Stimulated activated naive CD8-positive, alpha-beta T cell treated with anti-CD3 and anti-CD28 coated beads, Interleukin-15, Interleukin-2, amounts not matched to agents 100 U/mL and 50 U/mL, for 24 hours (primary cell): ENCODE measurements at regions not wholly inside any gene's neighbourhood (a gene's known extent, or its start where the extent isn't known, plus 50 kb on each side); places are given as distances from the start of the nearest gene placed in this dataset.

Experiments used
- ATAC-seq: fragments of 150-1000 bp; cut with Tn5 transposase; one replicate; pipeline ENCODE4 v1.10.0; 2021
- DNase-seq: peaks from one replicate; pipeline ENCODE4 v3.0.0; 2021

DNA sequence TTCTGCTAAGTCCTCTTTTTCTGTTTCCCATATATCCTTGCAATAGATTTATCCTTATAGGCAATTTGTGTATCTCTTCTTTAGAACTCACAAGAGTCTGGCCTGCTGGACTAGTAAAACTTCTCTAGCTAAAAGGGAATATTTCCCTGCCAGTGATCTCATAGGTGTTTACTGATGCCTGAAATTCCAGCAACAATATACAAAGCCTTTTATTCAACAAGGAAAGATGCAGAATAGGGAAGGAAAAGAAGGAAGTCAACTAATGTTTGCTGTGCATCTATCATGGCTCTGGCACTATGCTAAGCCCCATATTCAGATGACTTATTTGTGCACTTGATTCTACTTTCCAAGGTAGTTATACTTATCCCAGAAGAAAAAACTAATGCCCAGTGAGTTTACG, 160.0 kb upstream of the DMRTA1 start:
- DNase-seq (no peak), ATAC-seq (no peak)

DNA sequence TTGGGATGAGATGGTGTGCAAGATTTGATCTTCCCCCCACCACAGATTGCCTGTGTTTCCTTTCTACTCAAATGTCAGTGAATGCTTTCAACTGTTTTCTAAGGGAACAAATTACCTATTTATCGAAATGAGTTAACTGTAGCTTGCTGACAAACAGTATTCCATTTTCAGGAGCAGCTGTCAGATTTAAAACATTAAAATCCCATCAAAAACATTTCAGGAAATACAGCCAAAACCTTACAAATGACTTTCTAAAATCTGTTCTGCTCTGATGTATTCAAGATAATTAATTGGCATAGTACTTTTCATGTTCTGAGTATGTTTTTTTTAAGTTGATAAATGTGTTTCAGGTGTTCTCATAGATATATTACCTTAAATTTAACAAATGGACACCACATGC, 158.0 kb upstream of the DMRTA1 start:
- no peak for DNase-seq
- ATAC-seq, result no peak

DNA sequence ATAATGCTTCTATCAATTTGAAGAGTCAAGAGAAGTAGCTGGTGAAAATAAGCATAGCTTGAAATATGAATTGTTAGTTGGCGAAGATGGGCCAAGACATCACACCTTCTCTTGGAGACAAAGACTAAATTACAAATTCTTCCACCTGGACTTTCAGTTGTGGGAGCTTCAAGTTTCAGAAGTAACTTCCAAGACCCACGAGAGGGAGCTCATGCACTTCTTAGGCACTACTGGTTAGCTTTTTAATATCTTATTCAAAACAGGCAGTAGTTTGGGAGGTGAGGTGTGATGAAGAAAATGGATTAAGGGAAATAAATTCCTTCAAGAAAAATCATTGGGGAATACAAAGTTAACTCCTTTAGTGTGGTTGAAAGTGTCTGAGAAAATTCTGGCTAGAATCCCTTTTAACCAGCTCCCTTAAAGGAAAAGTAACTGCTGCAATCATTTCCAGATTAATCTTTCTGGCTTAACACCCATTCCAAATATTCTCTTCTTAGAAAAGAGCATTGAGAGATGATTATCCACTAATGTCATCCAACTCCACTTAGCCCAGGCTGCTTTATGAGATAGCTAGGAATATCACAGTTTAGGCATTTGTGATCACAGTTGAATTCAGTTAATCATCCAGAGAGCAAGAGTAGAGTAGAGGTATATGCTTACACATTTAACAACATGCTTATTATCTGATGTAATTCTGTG, 139.5 kb upstream of the DMRTA1 start:
- DNase-seq, result no peak
- no peak for ATAC-seq

DNA sequence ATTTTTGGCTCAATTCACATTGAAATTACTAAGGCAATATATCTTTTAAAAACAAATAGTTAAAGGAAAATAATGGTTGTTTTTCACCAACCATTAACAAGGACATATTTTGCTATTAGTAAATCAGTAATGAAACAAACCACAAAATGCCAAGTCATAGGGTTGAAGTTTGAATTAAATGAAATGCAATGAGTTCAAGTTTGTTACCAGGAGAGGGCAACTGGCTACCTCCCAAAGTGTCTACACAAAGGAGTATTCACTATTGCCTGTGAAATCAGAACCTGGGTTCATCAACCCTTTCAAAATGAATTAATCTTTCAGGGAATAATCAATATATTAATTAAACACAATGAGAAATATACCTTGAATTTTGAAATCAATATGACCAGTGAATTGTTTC, 138.4 kb upstream of the DMRTA1 start:
- ATAC-seq, result no peak
- no peak for DNase-seq

DNA sequence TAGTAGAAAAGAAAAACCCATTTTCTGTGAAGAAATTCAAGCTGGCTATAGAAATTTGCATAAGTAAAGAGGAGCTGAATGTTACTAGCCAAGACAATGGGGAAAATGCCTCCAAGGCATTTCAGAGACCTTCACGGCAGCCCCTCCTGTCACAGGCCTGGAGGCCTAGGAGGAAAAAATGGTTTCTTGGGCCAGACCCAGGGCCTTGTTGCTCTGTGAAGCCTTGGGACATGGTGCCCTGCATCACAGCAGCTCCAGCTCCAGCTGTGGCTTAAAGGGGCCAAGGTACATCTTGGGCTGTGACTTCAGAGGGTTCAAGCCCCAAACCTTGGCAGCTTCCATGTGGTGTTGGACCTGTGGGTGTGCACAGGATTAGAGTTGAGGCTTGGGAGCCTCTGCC, 130.0 kb upstream of the DMRTA1 start:
- DNase-seq (no peak), ATAC-seq (no peak)

DNA sequence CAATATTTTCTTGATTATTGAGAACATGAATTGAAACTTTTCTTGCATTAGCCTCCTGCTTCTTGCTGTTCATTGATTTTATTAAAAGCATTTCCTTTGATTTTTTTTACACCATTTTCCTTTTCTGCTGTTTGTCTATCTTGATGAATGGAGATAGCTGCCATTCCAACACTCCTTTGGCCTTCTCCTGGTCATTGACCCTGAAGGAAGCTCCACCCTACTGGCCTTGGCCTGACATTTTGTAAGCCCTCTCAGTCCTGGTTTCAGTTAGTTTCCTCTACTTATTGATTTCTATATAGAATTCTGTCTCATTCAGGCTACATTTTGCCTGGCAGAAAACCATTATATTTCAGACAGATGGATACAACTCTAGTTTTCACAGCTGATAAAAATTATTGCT, 115.1 kb upstream of the DMRTA1 start:
- no peak for ATAC-seq
- no peak for DNase-seq

DNA sequence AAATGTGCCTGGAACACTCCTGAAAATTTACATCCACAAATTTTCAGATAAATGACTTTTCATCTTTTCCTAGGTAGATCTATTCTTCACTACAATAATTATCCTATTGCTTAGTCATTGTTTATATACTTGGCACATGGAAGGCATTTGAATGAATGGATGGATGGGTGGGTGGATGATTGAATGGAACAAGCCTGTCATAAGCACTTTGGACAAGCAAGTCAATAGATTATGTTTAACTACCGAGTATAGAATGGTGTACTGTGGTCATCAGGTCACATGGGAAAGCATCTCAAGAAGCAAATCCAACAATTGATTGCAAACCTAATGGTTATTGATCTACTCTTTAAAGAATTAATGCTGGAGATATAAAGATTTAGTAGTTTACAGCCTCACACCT, 114.4 kb upstream of the DMRTA1 start:
- no peak for DNase-seq
- ATAC-seq, result no peak

DNA sequence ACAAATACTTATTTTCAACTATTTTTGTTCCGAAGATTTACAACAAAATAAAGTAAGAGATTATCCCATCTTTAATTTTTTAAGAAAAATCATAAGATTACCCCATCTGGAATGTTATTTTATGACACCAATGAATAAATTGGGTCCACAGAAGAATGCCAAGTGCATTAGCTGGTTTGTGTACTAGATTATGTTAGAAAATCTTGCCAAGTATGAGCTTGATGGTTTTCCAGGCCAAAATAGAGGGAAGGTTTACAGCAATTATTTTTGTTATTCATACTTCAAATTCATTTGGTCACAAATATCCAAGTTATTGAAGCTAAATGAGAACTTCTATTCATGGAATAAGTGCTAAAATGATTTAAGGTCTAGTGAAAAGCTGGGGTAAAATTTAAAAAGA, 109.4 kb upstream of the DMRTA1 start:
- DNase-seq, result no peak
- ATAC-seq, result no peak

DNA sequence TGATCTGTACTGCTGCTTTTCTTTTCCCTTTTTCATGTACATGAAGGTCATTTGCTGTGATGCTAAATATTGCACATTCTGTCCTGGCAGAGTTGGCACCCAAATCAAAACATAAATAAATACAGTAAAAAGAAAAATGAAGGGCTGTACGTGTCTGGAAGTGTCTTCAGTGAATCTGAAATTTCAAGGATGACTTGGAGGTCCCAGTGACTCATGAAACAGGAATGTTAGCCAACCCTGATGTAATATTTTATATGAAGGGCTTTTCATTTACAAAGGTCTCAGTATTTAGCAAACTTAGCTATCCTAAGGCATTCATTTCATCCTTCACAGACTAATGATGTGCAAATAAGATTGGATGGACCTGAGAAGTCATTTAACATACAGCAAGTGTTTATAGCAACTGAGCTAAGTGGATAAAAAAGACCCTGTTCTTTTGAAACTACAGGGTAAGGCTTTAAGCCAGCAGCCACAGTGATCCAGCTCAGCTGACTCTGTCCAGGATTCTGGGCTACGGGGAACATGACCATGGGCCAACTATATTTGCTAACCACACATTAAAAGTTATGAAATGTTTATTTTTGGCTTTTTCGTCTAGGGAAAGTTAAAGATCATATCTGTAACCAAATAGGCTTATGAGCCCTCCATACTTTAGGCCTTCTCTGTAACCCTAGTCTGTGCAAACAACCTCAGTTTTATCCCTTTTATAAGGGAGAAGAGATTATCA, 104.0 kb upstream of the DMRTA1 start:
- no peak for DNase-seq

DNA sequence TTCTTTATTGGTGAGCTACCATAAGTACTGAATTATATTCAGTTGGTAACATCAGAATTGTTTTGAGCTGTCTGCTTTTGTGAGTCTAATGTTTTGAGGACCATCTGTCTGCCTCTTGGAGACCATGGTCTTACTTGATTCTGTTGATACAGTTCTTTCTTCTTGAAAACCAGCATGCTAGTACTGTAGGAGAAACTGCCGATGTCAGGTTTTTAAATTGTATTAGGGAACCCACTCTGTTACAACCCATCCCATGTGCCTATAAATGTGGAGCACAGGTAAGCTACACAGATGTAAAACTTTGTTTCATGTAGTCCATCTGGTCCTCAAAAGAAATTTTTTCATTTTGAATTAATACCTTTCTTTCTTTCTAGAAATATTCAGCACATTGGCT, 103.4 kb upstream of the DMRTA1 start:
- DNase-seq (no peak), ATAC-seq (no peak)

More for the DNA sequence above, 104.0 kb upstream of the DMRTA1 start:
- no peak for ATAC-seq

DNA sequence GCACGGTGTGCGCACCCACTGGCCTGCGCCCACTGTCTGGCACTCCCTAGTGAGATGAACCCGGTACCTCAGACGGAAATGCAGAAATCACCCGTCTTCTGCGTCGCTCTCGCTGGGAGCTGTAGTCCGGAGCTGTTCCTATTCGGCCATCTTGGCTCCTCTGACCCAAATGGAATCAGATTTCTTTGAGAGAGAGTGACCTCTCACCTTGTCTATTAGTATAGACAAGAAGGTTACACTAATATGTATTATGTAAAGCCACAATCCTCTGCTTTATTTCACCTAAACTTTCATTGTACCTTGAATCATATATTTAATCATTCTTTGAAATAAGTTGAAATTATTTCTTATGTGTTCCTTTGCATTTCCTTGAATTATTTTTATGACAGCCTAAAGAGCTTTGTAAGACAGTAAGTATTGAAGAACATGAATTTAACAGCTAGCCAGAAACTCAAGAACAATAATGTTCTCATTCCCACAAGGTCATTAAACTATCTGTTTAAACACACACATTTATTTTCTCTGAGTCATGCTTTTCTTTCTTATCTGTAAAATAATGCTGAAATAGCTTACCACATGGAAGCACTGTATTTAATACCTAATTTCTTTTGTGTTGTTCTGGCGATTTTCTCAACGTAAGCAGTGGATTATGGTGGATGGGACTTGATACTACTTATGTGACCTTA, 91.8 kb upstream of the DMRTA1 start:
- no peak for DNase-seq
- ATAC-seq, result no peak

DNA sequence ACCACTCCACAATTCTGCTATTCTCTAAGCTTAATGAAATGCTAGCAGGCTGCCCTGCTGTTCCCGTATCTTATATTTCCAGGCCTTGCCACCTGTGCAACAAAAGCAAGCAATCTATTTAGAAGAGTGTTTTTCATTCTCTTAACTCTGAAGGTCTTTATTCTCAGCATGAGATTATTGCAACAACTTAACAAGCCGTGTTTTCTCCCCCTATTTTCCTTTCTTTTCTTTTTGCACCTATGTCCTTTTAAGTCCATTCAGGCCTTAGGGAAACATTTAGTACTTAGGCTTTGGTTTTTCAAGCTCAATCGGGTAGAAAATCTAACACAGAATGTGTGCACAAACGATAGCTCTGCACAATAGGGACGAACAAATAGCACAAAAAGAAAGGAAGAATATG, 89.6 kb upstream of the DMRTA1 start:
- DNase-seq (no peak), ATAC-seq (no peak)

DNA sequence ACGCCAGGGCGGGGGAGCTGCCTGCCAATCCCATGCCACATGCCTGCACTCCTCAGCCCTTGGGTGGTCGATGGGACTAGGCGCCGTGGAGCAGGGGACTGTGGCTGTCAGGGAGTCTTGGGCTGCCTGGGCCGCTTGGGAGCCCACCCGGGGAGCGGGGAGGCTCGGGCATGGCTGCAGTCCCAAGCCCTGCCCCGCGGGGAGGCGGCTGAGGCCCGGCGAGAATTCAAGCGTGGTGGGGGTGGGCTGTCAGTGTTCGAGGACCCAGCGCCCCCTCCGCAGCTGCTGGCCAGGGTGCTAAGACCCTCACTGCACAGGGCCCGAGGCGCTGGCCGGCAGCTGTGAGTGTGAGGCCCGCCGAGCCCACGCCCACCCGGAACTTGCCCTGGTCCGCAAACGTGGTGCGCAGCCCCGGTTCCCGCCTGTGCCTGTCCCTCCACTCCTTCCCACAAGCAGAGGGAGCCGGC, 83.2 kb upstream of the DMRTA1 start:
- ATAC-seq (no peak), DNase-seq (no peak)

DNA sequence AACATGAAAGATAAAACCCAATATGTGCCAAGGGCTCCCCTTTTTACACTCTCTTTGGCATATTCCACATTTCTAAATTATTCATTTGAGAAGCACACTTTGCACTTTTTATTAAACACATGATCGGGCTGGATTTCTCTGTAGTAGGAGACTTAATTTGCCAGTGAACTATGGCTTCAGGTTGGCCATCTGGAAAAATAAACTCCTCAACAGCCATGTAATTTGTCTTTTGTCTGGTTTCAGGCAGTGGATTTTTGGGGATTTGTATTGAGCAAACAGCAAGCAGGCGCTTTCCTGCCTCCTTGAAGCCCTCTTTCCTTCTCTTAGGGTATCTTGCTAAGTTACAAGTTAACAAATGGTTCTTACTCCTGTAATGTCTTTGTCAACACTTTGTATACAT, 73.0 kb upstream of the DMRTA1 start:
- DNase-seq, result no peak
- ATAC-seq, result no peak

DNA sequence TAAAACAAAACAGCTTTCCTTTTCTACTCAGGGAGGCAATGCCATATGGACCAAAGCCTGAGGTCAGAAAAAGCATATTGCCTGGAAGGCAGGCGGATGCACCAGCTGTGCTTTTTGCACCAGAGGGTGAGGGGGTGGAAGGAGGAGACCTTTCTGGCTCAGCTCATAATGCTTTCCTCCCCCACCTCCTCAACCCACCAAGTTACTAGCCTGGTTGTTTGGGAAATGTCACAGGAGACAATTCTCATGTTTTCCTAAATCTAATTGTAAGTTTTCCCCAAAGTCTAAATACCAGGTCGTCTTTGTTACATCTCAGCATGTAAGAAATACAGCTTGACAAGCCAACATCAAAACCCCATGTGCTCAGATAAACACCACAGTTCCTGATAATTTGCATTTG, 72.6 kb upstream of the DMRTA1 start:
- no peak for DNase-seq
- no peak for ATAC-seq

DNA sequence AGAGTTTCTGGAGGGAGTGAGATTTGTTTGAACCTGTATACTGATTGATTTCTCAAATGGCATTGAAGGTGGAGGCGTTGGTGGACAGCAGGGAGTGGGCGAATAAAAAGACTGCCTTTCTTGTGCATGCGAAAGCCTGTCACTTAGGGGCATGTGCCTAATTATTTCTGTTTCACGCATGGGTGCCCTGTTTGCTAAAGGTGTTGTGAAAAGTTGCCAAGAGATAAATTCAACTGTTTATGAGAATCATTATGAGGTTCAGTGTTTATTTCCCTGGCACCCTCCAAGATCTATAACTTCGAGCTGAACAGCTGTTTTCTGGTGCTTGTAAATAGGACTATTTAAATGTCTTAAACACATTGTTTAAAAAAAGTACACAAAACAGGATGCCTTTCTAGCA, 67.4 kb upstream of the DMRTA1 start:
- DNase-seq (no peak), ATAC-seq (no peak)

DNA sequence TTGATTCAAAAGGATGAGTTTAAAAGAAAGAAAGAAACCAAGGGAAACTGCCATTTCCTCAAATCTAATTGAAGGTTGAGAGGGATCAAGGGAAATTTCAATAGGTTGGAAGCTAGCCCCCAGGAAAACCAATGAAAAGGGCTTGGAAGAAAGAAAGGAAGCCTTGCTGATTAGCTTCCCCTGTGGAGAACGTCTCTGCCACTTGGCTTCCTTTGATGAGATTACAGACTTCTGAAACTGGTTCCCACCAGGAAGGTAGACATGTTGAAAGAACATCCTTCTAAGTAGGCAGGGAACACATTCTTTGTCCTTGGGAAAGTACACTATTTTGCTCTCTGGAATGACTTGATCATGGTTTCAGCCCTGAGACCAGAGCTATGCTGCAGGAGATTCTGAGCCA, 65.5 kb upstream of the DMRTA1 start:
- DNase-seq (no peak), ATAC-seq (no peak)

DNA sequence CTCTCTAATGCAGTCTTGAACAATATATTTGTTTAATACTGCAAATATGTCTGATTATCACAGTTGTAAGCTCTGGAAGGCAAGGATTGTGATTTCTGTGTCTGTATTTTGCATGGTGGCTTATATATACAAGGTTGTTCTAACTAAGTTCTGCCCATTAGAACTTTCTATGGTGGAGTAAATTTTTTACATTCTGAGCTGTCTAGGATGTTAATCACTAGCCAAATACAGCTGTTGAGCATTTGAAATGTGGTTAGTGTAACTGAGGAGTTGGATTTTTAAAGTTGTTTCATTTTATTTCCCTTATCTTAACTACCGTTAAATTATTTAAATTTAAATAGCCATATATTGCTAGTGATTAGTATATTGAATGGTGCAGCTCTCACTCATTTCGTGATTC, 64.3 kb upstream of the DMRTA1 start:
- ATAC-seq (no peak), DNase-seq (no peak)

DNA sequence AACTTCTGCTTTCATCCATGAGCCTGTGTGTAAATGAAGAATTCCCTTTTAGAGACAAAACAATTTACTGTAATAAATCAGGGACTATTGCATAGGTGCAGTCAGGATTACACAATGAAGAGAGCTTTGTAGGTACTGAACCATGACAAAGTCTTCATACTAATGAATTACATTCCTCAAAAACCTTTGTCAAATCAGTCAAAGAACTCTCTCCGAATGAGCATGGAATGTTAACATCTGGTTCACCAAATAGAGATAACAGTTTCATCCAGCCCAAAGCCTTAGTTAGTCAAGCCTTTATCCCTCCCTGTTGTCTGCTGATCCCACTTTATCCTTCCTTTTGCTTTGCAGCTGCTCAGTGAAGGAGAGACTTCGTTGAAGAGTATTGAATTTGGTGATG, 62.9 kb upstream of the DMRTA1 start:
- ATAC-seq (no peak), DNase-seq (no peak)

DNA sequence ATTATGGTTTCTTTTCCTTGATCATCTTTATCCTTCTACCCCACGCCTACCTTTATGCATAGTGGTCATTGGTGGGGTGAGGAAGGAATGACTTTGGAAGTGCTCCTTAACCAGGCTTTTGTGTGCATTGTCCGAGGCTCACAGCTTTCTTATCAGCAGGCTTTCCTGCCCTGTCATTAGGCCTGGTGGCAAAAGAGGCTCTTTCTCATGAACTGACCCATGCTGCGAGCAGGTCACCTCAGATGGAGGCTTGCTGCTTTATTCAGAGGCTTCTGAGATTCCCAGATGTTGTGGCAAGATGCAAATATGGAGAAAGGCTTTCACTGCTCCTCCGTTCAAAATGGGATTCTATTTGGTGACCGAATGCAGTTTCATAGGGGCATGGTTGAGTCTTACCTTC, 57.4 kb upstream of the DMRTA1 start:
- ATAC-seq (no peak), DNase-seq (no peak)

DNA sequence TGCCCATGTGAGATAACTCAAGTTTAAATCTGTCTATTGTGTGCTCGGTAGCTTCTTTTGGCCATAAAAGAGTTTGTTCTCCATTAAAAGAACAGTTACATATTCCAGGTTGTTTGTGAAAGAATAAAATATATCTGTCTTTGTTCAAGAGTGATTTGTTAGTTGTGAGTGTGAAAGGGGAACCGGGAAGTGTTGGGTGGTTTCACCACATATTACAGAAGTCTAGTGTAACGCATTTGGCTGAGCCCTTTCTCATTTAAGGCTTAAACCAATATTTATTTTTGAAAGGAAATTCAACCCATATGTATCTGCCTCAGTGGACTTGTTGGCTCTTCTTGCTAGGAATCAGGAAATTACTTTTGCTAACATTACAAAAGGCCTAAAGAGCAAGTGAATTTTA, 54.1 kb upstream of the DMRTA1 start:
- DNase-seq, result no peak
- no peak for ATAC-seq

DNA sequence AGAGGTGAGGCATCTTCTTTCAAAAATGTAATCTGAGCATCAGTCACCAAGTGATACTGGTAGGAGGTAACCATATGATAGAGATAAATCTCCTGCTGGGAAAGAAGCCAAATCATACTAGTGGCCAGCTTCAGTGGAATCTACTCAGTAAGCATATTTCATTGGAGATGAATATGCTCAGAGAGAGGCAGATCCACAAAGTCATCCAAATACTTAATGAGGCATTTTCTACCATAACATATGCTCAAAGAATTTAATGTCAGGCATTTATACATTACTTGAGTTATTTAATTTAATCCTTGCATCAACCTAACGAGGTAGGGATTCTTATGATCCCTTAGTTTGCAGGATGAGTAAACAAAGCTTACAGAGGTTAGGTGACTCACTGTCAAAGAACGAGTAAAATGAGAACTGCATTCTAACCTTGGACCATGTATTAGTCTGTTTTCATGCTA, 50.9 kb upstream of the DMRTA1 start:
- no peak for ATAC-seq

More for the DNA sequence above, 50.9 kb upstream of the DMRTA1 start:
- no peak for DNase-seq
